ENCODE measurements at regions not wholly inside any gene's neighbourhood (a gene's known extent, or its start where the extent isn't known, plus 50 kb on each side); places are given as distances from the start of the nearest gene placed in this dataset.

GRCh38 chr5:92779536-92779935 lies 801.5 kb downstream of the NR2F1-AS1 start:
- no peak for TF ChIP-seq GATA3 (IDR thresholded peaks at IDR 0.05; ENCODE audit: low read depth, low read length)
- no peak for TF ChIP-seq GATA2 (IDR thresholded peaks at IDR 0.05; ENCODE audit: low read depth, low read length)
